SK-N-SH (cell line): ENCODE measurements at regions not wholly inside any gene's neighbourhood (a gene's known extent, or its start where the extent isn't known, plus 50 kb on each side); places are given as distances from the start of the nearest gene placed in this dataset.

ENCODE experiments used
- CTCF ChIA-PET: fragments of 300-600, 350-600 bp; formaldehyde crosslinking; extraction: SDS; loops from one replicate; lab custom pipeline; 2021; lab: Yijun Ruan, JAX
- POLR2A ChIA-PET: fragments of 350-600 bp; sonication (Branson Sonifier 250); formaldehyde crosslinking; extraction: SDS; loops from one replicate; lab custom pipeline; 2020; ENCODE audit warnings: antibody characterized with exemption, inconsistent platforms; lab: Yijun Ruan, JAX
- DNase-seq: peaks from one replicate; pipeline ENCODE4 v3.0.0; 2012
- H2AFZ ChIP-seq: fragments of 200-600 bp; sonication (generic); 2 replicates; pipeline ENCODE4 v1.8.1; 2016; ENCODE audit warnings: antibody characterized with exemption, mild to moderate bottlenecking, low read depth
- H3F3A ChIP-seq: fragments of 200-600 bp; sonication (generic); replicated peaks from 2 replicates; pipeline ENCODE3; 2016; ENCODE audit warnings: antibody characterized with exemption, mild to moderate bottlenecking; ENCODE audit not compliant: insufficient read depth
- H3K27ac ChIP-seq, 2 experiments: fragments of 200-500 bp in 1 of 2; fragments of 200-600 bp in 1 of 2; sonication (Bioruptor generic) in 1 of 2; sonication (generic), shearing (Covaris generic) in 1 of 2; 2 replicates each; pipeline versions ENCODE4 v1.5.1 to v1.6.1; 2014 to 2016; ENCODE audit warnings: low read depth in 2 of 2, inconsistent platforms in 1 of 2, low read length in 1 of 2, mild to moderate bottlenecking in 1 of 2, mixed read lengths in 1 of 2
- H3K27me3 ChIP-seq: fragments of 200-600 bp; sonication (generic), shearing (Covaris generic); 2 replicates; pipeline ENCODE4 v1.6.1; 2016; ENCODE audit warnings: mixed run types; ENCODE audit not compliant: insufficient read depth
- H3K36me3 ChIP-seq, 2 experiments: fragments of 200-500 bp in 1 of 2; fragments of 200-600 bp in 1 of 2; sonication (Bioruptor generic) in 1 of 2; sonication (generic) in 1 of 2; replicated peaks in 1 of 2; 2 replicates each; pipeline versions ENCODE3 to v1.5.1; 2014 to 2016; ENCODE audit warnings: low read length in 1 of 2, mild to moderate bottlenecking in 1 of 2; ENCODE audit not compliant: insufficient read depth in 2 of 2, control insufficient read depth in 1 of 2
- H3K4me1 ChIP-seq, 2 experiments: fragments of 200-500 bp in 1 of 2; fragments of 200-600 bp in 1 of 2; sonication (Bioruptor generic) in 1 of 2; sonication (generic), shearing (Covaris generic) in 1 of 2; 2 replicates each; pipeline versions ENCODE4 v1.5.1 to v1.6.1; 2014 to 2016; ENCODE audit warnings: low read depth in 1 of 2, low read length in 1 of 2, mixed run types in 1 of 2; ENCODE audit not compliant: insufficient read depth in 2 of 2, control insufficient read depth in 1 of 2
- H3K4me2 ChIP-seq: fragments of 200-600 bp; sonication (generic), shearing (Covaris generic); 2 replicates; pipeline ENCODE4 v1.6.1; 2017; ENCODE audit warnings: mixed run types
- H3K4me3 ChIP-seq, 2 experiments: fragments of 200-500 bp in 1 of 2; fragments of 200-600 bp in 1 of 2; sonication (Bioruptor generic) in 1 of 2; sonication (generic), shearing (Covaris generic) in 1 of 2; 2 replicates each; pipeline versions ENCODE4 v1.5.1 to v1.8.1; 2014 to 2016; ENCODE audit warnings: low read depth in 2 of 2, inconsistent platforms in 1 of 2, low read length in 1 of 2, mild to moderate bottlenecking in 1 of 2, mixed read lengths in 1 of 2, moderate library complexity in 1 of 2
- H3K79me2 ChIP-seq: fragments of 200-600 bp; sonication (generic); 2 replicates; pipeline ENCODE4 v1.8.1; 2017; ENCODE audit warnings: mild to moderate bottlenecking; ENCODE audit not compliant: insufficient read depth
- H3K9ac ChIP-seq: fragments of 200-600 bp; sonication (generic); 2 replicates; pipeline ENCODE4 v1.6.1; 2017; ENCODE audit warnings: mixed run types
- H3K9me2 ChIP-seq: fragments of 200-600 bp; sonication (generic); 2 replicates; pipeline ENCODE4 v1.6.1; 2017; ENCODE audit warnings: mixed run types
- H3K9me3 ChIP-seq: fragments of 200-600 bp; sonication (generic); 2 replicates; pipeline ENCODE4 v1.6.1; 2017; ENCODE audit warnings: mixed run types, mild to moderate bottlenecking, moderate library complexity
- H4K20me1 ChIP-seq: fragments of 200-600 bp; sonication (generic); 2 replicates; pipeline ENCODE4 v1.6.1; 2017; ENCODE audit warnings: mild to moderate bottlenecking, mixed run types; ENCODE audit not compliant: insufficient read depth
- ELF1 ChIP-seq: IDR thresholded peaks from 2 replicates; pipeline ENCODE4 v1.4.0; 2012
- EP300 ChIP-seq, 2 experiments: IDR thresholded peaks; 2 replicates each; pipeline versions ENCODE4 v1.4.0 to v1.6.1; 2012; ENCODE audit warnings: borderline replicate concordance in 1 of 2, low read depth in 1 of 2, low read length in 1 of 2
- EZH2phosphoT487 ChIP-seq: fragments of 200-600 bp; sonication (generic); IDR thresholded peaks from 2 replicates; pipeline ENCODE4 v1.6.1; 2017; ENCODE audit warnings: low read depth, mixed run types, mild to moderate bottlenecking, antibody characterized with exemption, moderate library complexity, borderline replicate concordance
- FOSL2 ChIP-seq: IDR thresholded peaks from 2 replicates; pipeline ENCODE4 v1.4.0; 2012; ENCODE audit warnings: low read depth, mild to moderate bottlenecking, moderate library complexity, borderline replicate concordance
- FOXM1 ChIP-seq: IDR thresholded peaks from 2 replicates; pipeline ENCODE4 v1.4.0; 2012; ENCODE audit warnings: low read depth, mild to moderate bottlenecking
- GABPA ChIP-seq: IDR thresholded peaks from 2 replicates; pipeline ENCODE4 v1.4.0; 2012; ENCODE audit warnings: low read depth, mild to moderate bottlenecking
- JUND ChIP-seq: IDR thresholded peaks from 2 replicates; pipeline ENCODE4 v1.4.0; 2012
- MAX ChIP-seq: IDR thresholded peaks from 2 replicates; pipeline ENCODE4 v1.4.0; 2012; ENCODE audit warnings: low read depth
- MXI1 ChIP-seq: IDR thresholded peaks from 2 replicates; pipeline ENCODE4 v1.6.1; 2012; ENCODE audit warnings: mild to moderate bottlenecking, low read depth, low read length, improper control_type of control experiment
- RCOR1 ChIP-seq: fragments of 150-350 bp; IDR thresholded peaks from 2 replicates; pipeline ENCODE4 v1.6.1; 2017; ENCODE audit warnings: antibody characterized with exemption, low read length
- RFX5 ChIP-seq: IDR thresholded peaks from 2 replicates; pipeline ENCODE4 v1.6.1; 2012; ENCODE audit warnings: mild to moderate bottlenecking, improper control_type of control experiment, low read length
- SIN3A ChIP-seq: IDR thresholded peaks from 2 replicates; pipeline ENCODE4 v1.6.1; 2012; ENCODE audit warnings: low read depth, mild to moderate bottlenecking, low read length, moderate library complexity, borderline replicate concordance
- TAF1 ChIP-seq: IDR thresholded peaks from 2 replicates; pipeline ENCODE4 v1.6.1; 2012; ENCODE audit warnings: low read depth, mild to moderate bottlenecking, low read length, moderate library complexity, borderline replicate concordance
- USF1 ChIP-seq: IDR thresholded peaks from 2 replicates; pipeline ENCODE4 v1.4.0; 2012; ENCODE audit warnings: low read depth, borderline replicate concordance
- USF2 ChIP-seq: fragments of 150-350 bp; IDR thresholded peaks from 2 replicates; pipeline ENCODE4 v1.6.1; 2017; ENCODE audit warnings: antibody characterized with exemption, low read length, low read depth, borderline replicate concordance
- YY1 ChIP-seq: IDR thresholded peaks from 2 replicates; pipeline ENCODE4 v1.4.0; 2012; ENCODE audit warnings: low read depth, mild to moderate bottlenecking
- ZBTB33 ChIP-seq: IDR thresholded peaks from 2 replicates; pipeline ENCODE4 v1.4.0; 2012; ENCODE audit warnings: low read depth, borderline replicate concordance
- WGBS: methylation state at CpG from one replicate; pipeline ENCODE4 v1.1.6; 2017; ENCODE audit warnings: low lambda C conversion rate; 5-methylcytosine and 5-hydroxymethylcytosine counted together

GRCh38 chr6:9399916-9400315 is 964.6 kb upstream of the SLC35B3 start:
- no peak overlapping the region for H3K27ac ChIP-seq
- H3K4me1 ChIP-seq: peaks cover 2 to 11% of the 10 kb centered on the region in 2 experiments; a peak in 1 of 4 replicates
- H3K27me3 ChIP-seq: peaks cover 22% of the 10 kb centered on the region; the same call in 1 of the 2 replicates
- H2AFZ ChIP-seq: no peak overlapping the region
- no peak for TF ChIP-seq MXI1
- TF ChIP-seq, all 33 proteins: peak for 0
- WGBS: 44% methylated on average over 5 of the region's 5 CpGs
- POLR2A ChIA-PET: no interaction called here
- H3K36me3 ChIP-seq: no peaks in the 10 kb centered on the region
- H4K20me1 ChIP-seq: no peaks in the 10 kb centered on the region
- CTCF ChIA-PET: no interaction called here
- no peaks in the 10 kb centered on the region for H3K9me3 ChIP-seq
- H3K4me2 ChIP-seq: no peak overlapping the region
- DNase-seq: no peak
- no peaks in the 10 kb centered on the region for H3F3A ChIP-seq
- no peak overlapping the region for H3K4me3 ChIP-seq
- no peak overlapping the region for H3K9ac ChIP-seq
- H3K79me2 ChIP-seq: no peaks in the 10 kb centered on the region
- H3K9me2 ChIP-seq: no peaks in the 10 kb centered on the region

- CTCF ChIA-PET: interaction anchor here (0.6 kb wide), 1 partner anchor 12 kb away, joined by 4 read pairs; no protein-coding TSS in a partner anchor
- H3K9me2 ChIP-seq: no peaks in the 10 kb centered on the region
- H3K36me3 ChIP-seq: no peaks in the 10 kb centered on the region
- H3K27me3 ChIP-seq: peaks cover 18% of the 10 kb centered on the region; the same call in 1 of the 2 replicates
- no peaks in the 10 kb centered on the region for H3F3A ChIP-seq
- peak overlapping the region; percentile 50; the same call in 1 of the 2 replicates for H3K4me2 ChIP-seq
- WGBS: 14% methylated on average over 37 of the region's 42 CpGs
- TF ChIP-seq FOSL2 (no peak), TAF1 (no peak), GABPA (no peak), EP300 (IDR thresholded peaks at IDR 0.05; ENCODE audit: borderline replicate concordance in 1 of 2, low read depth in 1 of 2, low read length in 1 of 2) (no peak), MXI1 (no peak), MAX (no peak), JUND (no peak), RCOR1 (no peak), USF1 (no peak), ELF1 (no peak), EZH2phosphoT487 (no peak), SIN3A (no peak), RFX5 (no peak), YY1 (no peak), FOXM1 (no peak), ZBTB33 (no peak), USF2 (no peak)
- DNase-seq: peak; percentile 11
- H3K27ac ChIP-seq: no peak overlapping the region
- POLR2A ChIA-PET: no interaction called here
- H3K9me3 ChIP-seq: no peaks in the 10 kb centered on the region
- H3K79me2 ChIP-seq: no peaks in the 10 kb centered on the region
- H3K4me1 ChIP-seq: peaks cover 0 to 11% of the 10 kb centered on the region in 2 experiments; a peak in 1 of 4 replicates
- no peaks in the 10 kb centered on the region for H4K20me1 ChIP-seq
- no peak overlapping the region for H3K9ac ChIP-seq
- peak overlapping the region in 1 of 2 experiments; percentile 29; a peak in 2 of 4 replicates for H3K4me3 ChIP-seq
- peak overlapping the region; percentile 43; the same call in 1 of the 2 replicates for H2AFZ ChIP-seq
Measured at GRCh38 chr6:9398767-9399373, 963.5 kb upstream of the SLC35B3 start.
